Keratinocyte (primary cell): ENCODE measurements at regions not wholly inside any gene's neighbourhood (a gene's known extent, or its start where the extent isn't known, plus 50 kb on each side); places are given as distances from the start of the nearest gene placed in this dataset.

Source experiments
- CTCF ChIP-seq, 3 experiments: IDR thresholded peaks in 1 of 3; conservative IDR thresholded peaks in 1 of 3; optimal IDR thresholded peaks in 1 of 3; 2 replicates in 2 of 3; 3 replicates in 1 of 3; pipeline versions ENCODE3 to v1.5.1; 2011; ENCODE audit warnings: low read length in 3 of 3, mild to moderate bottlenecking in 3 of 3, moderate library complexity in 2 of 3, control low read depth in 1 of 3, inconsistent platforms in 1 of 3; ENCODE audit not compliant: insufficient read depth in 2 of 3; ENCODE audit errors: extremely low read depth in 1 of 3
- EZH2 ChIP-seq: IDR thresholded peaks from one replicate; pipeline ENCODE4 v1.6.1; 2012; ENCODE audit warnings: inconsistent platforms, mild to moderate bottlenecking, low read length, moderate library complexity

GRCh38 chr2:193521523-193521922 is 1326.8 kb upstream of the TMEFF2 start:
- TF ChIP-seq CTCF (optimal IDR thresholded peaks at IDR 0.05 in 1 of 3, IDR thresholded peaks at IDR 0.05 in 1 of 3, conservative IDR thresholded peaks at IDR 0.05 in 1 of 3; ENCODE audit: extremely low read depth in 1 of 3, insufficient read depth in 2 of 3, low read length in 3 of 3) (no peak), EZH2 (no peak)
